CD4-positive, alpha-beta T cell (primary cell): ENCODE measurements at regions not wholly inside any gene's neighbourhood (a gene's known extent, or its start where the extent isn't known, plus 50 kb on each side); places are given as distances from the start of the nearest gene placed in this dataset.

Experiments
- ATAC-seq: fragments of 200-7000 bp; cut with Tn5 transposase; one replicate; pipeline ENCODE4 v1.10.0; 2022; ENCODE audit warnings: mild to moderate bottlenecking; ENCODE audit not compliant: poor library complexity
- CTCF ChIA-PET: fragments of 350-600 bp; sonication (Branson Sonifier 250); formaldehyde crosslinking; loops from one replicate; lab custom pipeline; 2021; ENCODE audit warnings: antibody characterized with exemption, inconsistent platforms; lab: Charles Lee
- POLR2A ChIA-PET: fragments of 350-600 bp; sonication (Branson Sonifier 250); formaldehyde crosslinking; loops from one replicate; lab custom pipeline; 2021; ENCODE audit warnings: antibody characterized with exemption, inconsistent platforms; lab: Charles Lee
- DNase-seq, 14 experiments: peaks; one replicate each; pipeline ENCODE4 v3.0.0-alpha.2; 2013 to 2020; ENCODE audit warnings: mixed read lengths in 2 of 14
- H3K27ac ChIP-seq, 2 donors: one replicate each; pipeline versions ENCODE4 v1.5.1 to v1.7.0; 2013; ENCODE audit warnings: low read length in 2 of 2, low read depth in 1 of 2, mild to moderate bottlenecking in 1 of 2
- H3K27me3 ChIP-seq, 2 experiments: 1 replicate in 1 of 2; 2 replicates in 1 of 2; pipeline versions ENCODE4 v1.6.1 to v1.7.0; 2013; ENCODE audit warnings: low read length in 2 of 2, control low read depth in 1 of 2, mild to moderate bottlenecking in 1 of 2, moderate library complexity in 1 of 2; ENCODE audit not compliant: insufficient read depth in 2 of 2, control insufficient read depth in 1 of 2
- H3K36me3 ChIP-seq: one replicate; pipeline ENCODE4 v1.6.1; 2013; ENCODE audit warnings: low read length, control low read depth; ENCODE audit not compliant: insufficient read depth
- H3K4me1 ChIP-seq: one replicate; pipeline ENCODE4 v1.6.1; 2013; ENCODE audit warnings: low read length, control low read depth; ENCODE audit not compliant: insufficient read depth
- H3K4me3 ChIP-seq: one replicate; pipeline ENCODE4 v1.5.1; 2013; ENCODE audit warnings: mild to moderate bottlenecking, low read length, moderate library complexity
- H3K9me3 ChIP-seq, 2 experiments: 1 replicate in 1 of 2; 2 replicates in 1 of 2; pipeline versions ENCODE4 v1.6.1 to v1.7.0; 2013; ENCODE audit warnings: low read length in 2 of 2, mild to moderate bottlenecking in 2 of 2, control low read depth in 1 of 2, moderate library complexity in 1 of 2; ENCODE audit not compliant: control insufficient read depth in 1 of 2, insufficient read depth in 1 of 2
- H3K27ac Mint-ChIP-seq: one replicate; pipeline ENCODE4 v1.8.0; 2020; ENCODE audit warnings: mixed read lengths
- H3K27me3 Mint-ChIP-seq: one replicate; pipeline ENCODE4 v1.8.0; 2021; ENCODE audit warnings: mixed read lengths
- H3K36me3 Mint-ChIP-seq: one replicate; pipeline ENCODE4 v1.8.0; 2021; ENCODE audit warnings: low read depth, mixed read lengths
- H3K4me1 Mint-ChIP-seq: one replicate; pipeline ENCODE4 v1.8.0; 2021; ENCODE audit warnings: low read depth, mixed read lengths
- H3K4me3 Mint-ChIP-seq: one replicate; pipeline ENCODE4 v1.8.0; 2020; ENCODE audit warnings: mild to moderate bottlenecking, mixed read lengths
- H3K9me3 Mint-ChIP-seq: one replicate; pipeline ENCODE4 v1.8.0; 2020; ENCODE audit warnings: mixed read lengths
- CTCF ChIP-seq: fragments of 200-600 bp; IDR thresholded peaks from one replicate; pipeline ENCODE4 v1.8.0; 2022; ENCODE audit warnings: antibody characterized with exemption, mild to moderate bottlenecking
- intact Hi-C, 2 experiments: fragments of 100-400 bp; cut with DNase I in 1 of 2; cut with micrococcal nuclease in 1 of 2; formaldehyde crosslinking; loops; one replicate each; pipeline versions ENCODE4 v1.15.1 to v1.9.0; 2023 to 2025; cut with DNase I, micrococcal nuclease

- H3K36me3 Mint-ChIP-seq: no peaks in the 10 kb centered on the region
- POLR2A ChIA-PET: no interaction called here
- no peaks in the 10 kb centered on the region for H3K9me3 ChIP-seq
Measured at GRCh38 chr17:36667922-36668321, 66.5 kb downstream of the MRM1 start.

GRCh38 chr17:36668824-36669223 is 67.4 kb downstream of the MRM1 start:
- TF ChIP-seq CTCF: no peak
- CTCF ChIA-PET: no interaction called here
- Histone ChIP-seq H3K4me3 (no peak overlapping the region), H3K36me3 (no peaks in the 10 kb centered on the region), H3K4me1 (peaks cover 24% of the 10 kb centered on the region), H3K9me3 (no peaks in the 10 kb centered on the region), H3K27me3 (peaks cover 0 to 7% of the 10 kb centered on the region in 2 experiments), H3K27ac (no peak overlapping the region)
- ATAC-seq: no peak
- intact Hi-C loops: no loop called here
- Mint-ChIP-seq H3K9me3 (no peaks in the 10 kb centered on the region), H3K4me3 (no peak overlapping the region), H3K4me1 (peaks cover 18% of the 10 kb centered on the region), H3K27me3 (peaks cover 6% of the 10 kb centered on the region), H3K27ac (no peak overlapping the region), H3K36me3 (no peaks in the 10 kb centered on the region)
- POLR2A ChIA-PET: interaction anchor here (1.3 kb wide), 1 partner anchor 9 kb away, joined by 3 read pairs; no protein-coding TSS in a partner anchor
- DNase-seq: no peak

More at GRCh38 chr17:36667922-36668321, 66.5 kb downstream of the MRM1 start:
- CTCF ChIA-PET: no interaction called here
- no peaks in the 10 kb centered on the region for H3K36me3 ChIP-seq
- intact Hi-C loops: no loop called here
- H3K27me3 Mint-ChIP-seq: peaks cover 6% of the 10 kb centered on the region
- H3K9me3 Mint-ChIP-seq: no peaks in the 10 kb centered on the region
- H3K27me3 ChIP-seq: peaks cover 0 to 7% of the 10 kb centered on the region in 2 experiments
- no peak for ATAC-seq
- TF ChIP-seq CTCF: no peak
- DNase-seq: no peak
- H3K4me1 Mint-ChIP-seq: peaks cover 12% of the 10 kb centered on the region
- no peak overlapping the region for H3K27ac Mint-ChIP-seq
- H3K4me3 ChIP-seq: no peak overlapping the region
- H3K27ac ChIP-seq: no peak overlapping the region
- H3K4me1 ChIP-seq: peaks cover 15% of the 10 kb centered on the region
- H3K4me3 Mint-ChIP-seq: no peak overlapping the region

GRCh38 chr17:36671144-36671543 is 69.8 kb downstream of the MRM1 start:
- intact Hi-C loops: no loop called here
- Mint-ChIP-seq H3K9me3 (no peaks in the 10 kb centered on the region), H3K4me3 (no peak overlapping the region), H3K36me3 (no peaks in the 10 kb centered on the region), H3K27ac (no peak overlapping the region), H3K27me3 (no peaks in the 10 kb centered on the region), H3K4me1 (peaks cover 41% of the 10 kb centered on the region)
- H3K4me3 ChIP-seq: no peak overlapping the region
- no peaks in the 10 kb centered on the region for H3K9me3 ChIP-seq
- TF ChIP-seq CTCF: no peak
- peaks cover 0 to 5% of the 10 kb centered on the region in 2 experiments for H3K27me3 ChIP-seq
- CTCF ChIA-PET: no interaction called here
- DNase-seq (no peak), ATAC-seq (no peak)
- H3K27ac ChIP-seq: no peak overlapping the region
- H3K36me3 ChIP-seq: no peaks in the 10 kb centered on the region
- POLR2A ChIA-PET: no interaction called here
- H3K4me1 ChIP-seq: peaks cover 47% of the 10 kb centered on the region
